ENCODE measurements at regions not wholly inside any gene's neighbourhood (a gene's known extent, or its start where the extent isn't known, plus 50 kb on each side); places are given as distances from the start of the nearest gene placed in this dataset.

DNA sequence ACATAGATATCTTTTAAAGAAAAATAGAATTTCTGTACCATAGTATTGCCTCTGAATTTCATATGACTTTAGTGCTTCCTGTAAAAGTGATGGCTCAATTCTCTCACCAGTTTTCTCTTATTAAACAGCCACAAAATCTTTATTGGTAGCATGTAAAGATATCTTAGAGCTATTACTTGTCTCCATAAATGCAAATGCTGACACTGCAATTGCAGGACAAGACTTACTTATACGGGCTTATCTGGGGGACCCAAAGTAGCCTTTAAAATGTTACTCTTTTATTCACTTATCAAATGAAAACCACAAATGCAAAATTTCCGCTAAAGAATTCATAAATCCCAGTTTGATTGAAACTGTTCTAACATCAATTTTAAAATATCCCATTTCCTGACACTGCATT is 287.1 kb upstream of the SPTLC3 start:
- TF ChIP-seq, protein P1, sequence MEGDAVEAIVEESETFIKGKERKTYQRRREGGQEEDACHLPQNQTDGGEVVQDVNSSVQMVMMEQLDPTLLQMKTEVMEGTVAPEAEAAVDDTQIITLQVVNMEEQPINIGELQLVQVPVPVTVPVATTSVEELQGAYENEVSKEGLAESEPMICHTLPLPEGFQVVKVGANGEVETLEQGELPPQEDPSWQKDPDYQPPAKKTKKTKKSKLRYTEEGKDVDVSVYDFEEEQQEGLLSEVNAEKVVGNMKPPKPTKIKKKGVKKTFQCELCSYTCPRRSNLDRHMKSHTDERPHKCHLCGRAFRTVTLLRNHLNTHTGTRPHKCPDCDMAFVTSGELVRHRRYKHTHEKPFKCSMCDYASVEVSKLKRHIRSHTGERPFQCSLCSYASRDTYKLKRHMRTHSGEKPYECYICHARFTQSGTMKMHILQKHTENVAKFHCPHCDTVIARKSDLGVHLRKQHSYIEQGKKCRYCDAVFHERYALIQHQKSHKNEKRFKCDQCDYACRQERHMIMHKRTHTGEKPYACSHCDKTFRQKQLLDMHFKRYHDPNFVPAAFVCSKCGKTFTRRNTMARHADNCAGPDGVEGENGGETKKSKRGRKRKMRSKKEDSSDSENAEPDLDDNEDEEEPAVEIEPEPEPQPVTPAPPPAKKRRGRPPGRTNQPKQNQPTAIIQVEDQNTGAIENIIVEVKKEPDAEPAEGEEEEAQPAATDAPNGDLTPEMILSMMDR (IDR thresholded peaks at IDR 0.05; ENCODE audit: low read depth, low read length, missing input control), result no peak
- no peak for TF ChIP-seq SP1 (IDR thresholded peaks at IDR 0.05)
- no peak for TF ChIP-seq JUND (IDR thresholded peaks at IDR 0.05)
- no peak for TF ChIP-seq RAD21 (IDR thresholded peaks at IDR 0.05)
- TF ChIP-seq, protein P2, sequence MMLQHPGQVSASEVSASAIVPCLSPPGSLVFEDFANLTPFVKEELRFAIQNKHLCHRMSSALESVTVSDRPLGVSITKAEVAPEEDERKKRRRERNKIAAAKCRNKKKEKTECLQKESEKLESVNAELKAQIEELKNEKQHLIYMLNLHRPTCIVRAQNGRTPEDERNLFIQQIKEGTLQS (IDR thresholded peaks at IDR 0.05), result no peak
- TF ChIP-seq MAX (IDR thresholded peaks at IDR 0.05), result no peak
- TF ChIP-seq TAF1 (conservative IDR thresholded peaks at IDR 0.05), result no peak
- TF ChIP-seq REST (IDR thresholded peaks at IDR 0.05), result no peak
- TF ChIP-seq RXRA (IDR thresholded peaks at IDR 0.05), result no peak
- no peak for TF ChIP-seq YY1 (IDR thresholded peaks at IDR 0.05)
- no peak for TF ChIP-seq NR2F2 (IDR thresholded peaks at IDR 0.05)
- TF ChIP-seq EGR1 (IDR thresholded peaks at IDR 0.05; ENCODE audit: low read depth in 2 of 2), result no peak
- no peak for TF ChIP-seq ZBTB33 (IDR thresholded peaks at IDR 0.05)
- no peak for TF ChIP-seq GABPA (IDR thresholded peaks at IDR 0.05 in 1 of 2, conservative IDR thresholded peaks at IDR 0.05 in 1 of 2)
